ENCODE measurements at regions not wholly inside any gene's neighbourhood (a gene's known extent, or its start where the extent isn't known, plus 50 kb on each side); places are given as distances from the start of the nearest gene placed in this dataset.

DNA sequence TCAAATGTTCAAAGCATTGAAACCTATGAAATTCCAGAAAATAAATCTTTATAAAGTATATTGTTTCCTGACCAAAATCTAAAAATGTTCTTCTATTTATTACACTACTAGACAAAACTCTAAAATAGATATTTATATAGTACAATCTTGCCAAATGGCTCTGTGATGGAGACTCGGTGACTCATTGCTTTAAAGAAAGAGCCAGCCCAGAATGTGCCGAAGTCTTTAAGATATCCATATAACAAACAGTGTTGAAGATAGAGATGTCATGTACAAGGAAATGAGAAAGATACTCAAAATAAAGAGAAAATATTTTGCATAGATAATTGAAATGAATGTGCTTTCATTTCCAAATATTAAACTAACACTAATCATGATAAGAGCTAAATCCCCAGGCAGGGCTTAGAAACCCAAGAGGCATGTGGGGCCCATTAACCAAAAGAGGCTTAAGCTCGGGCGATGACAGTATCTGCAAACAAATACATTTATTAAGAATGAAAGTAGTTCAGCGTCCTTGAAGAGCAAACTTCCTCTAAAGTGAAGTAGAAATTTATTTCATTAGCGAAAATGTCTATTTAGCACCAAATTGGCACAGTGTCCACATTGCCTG lies 102.1 kb upstream of the FAM9B start:
- H3K9me3 ChIP-seq (ENCODE audit: control insufficient read depth, insufficient read depth, low read depth, low read length): no peaks in the 10 kb centered on the region
- H3K36me3 ChIP-seq (ENCODE audit: control insufficient read depth in 2 of 2, insufficient read depth in 1 of 2, low read length in 2 of 2): no peaks in the 10 kb centered on the region
- no peak overlapping the region for H3K27ac ChIP-seq (ENCODE audit: extremely low read depth, low read depth, low read length)
- TF ChIP-seq, protein P1, sequence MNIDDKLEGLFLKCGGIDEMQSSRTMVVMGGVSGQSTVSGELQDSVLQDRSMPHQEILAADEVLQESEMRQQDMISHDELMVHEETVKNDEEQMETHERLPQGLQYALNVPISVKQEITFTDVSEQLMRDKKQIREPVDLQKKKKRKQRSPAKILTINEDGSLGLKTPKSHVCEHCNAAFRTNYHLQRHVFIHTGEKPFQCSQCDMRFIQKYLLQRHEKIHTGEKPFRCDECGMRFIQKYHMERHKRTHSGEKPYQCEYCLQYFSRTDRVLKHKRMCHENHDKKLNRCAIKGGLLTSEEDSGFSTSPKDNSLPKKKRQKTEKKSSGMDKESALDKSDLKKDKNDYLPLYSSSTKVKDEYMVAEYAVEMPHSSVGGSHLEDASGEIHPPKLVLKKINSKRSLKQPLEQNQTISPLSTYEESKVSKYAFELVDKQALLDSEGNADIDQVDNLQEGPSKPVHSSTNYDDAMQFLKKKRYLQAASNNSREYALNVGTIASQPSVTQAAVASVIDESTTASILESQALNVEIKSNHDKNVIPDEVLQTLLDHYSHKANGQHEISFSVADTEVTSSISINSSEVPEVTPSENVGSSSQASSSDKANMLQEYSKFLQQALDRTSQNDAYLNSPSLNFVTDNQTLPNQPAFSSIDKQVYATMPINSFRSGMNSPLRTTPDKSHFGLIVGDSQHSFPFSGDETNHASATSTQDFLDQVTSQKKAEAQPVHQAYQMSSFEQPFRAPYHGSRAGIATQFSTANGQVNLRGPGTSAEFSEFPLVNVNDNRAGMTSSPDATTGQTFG (tag by site-specific recombination; IDR thresholded peaks at IDR 0.05; ENCODE audit: borderline replicate concordance): no peak
- TF ChIP-seq ZNF426 (tag by site-specific recombination; IDR thresholded peaks at IDR 0.05): no peak
- TF ChIP-seq ZNF354C (tag by site-specific recombination; IDR thresholded peaks at IDR 0.05; ENCODE audit: borderline replicate concordance, low read depth): no peak
- no peak for TF ChIP-seq ZNF596 (tag by site-specific recombination; IDR thresholded peaks at IDR 0.05)
- no peak for TF ChIP-seq ZNF560 (tag by site-specific recombination; IDR thresholded peaks at IDR 0.05; ENCODE audit: borderline replicate concordance)
- no peak for TF ChIP-seq OVOL3 (tag by site-specific recombination; IDR thresholded peaks at IDR 0.05)
- no peak for TF ChIP-seq ZNF2 (tag by site-specific recombination; IDR thresholded peaks at IDR 0.05)
- no peak for TF ChIP-seq ZNF571 (tag by site-specific recombination; IDR thresholded peaks at IDR 0.05)
- no peak for TF ChIP-seq ZNF24 (tag by site-specific recombination; IDR thresholded peaks at IDR 0.05)
- TF ChIP-seq ZNF518A (tag by site-specific recombination; conservative IDR thresholded peaks at IDR 0.05; ENCODE audit: low read depth): no peak
- no peak for TF ChIP-seq ZNF121 (tag by site-specific recombination; IDR thresholded peaks at IDR 0.05)
- no peak for TF ChIP-seq ZNF48 (tag by site-specific recombination; IDR thresholded peaks at IDR 0.05)
- TF ChIP-seq SP7 (tag by site-specific recombination; IDR thresholded peaks at IDR 0.05): no peak
- no peak for TF ChIP-seq ZNF843 (tag by site-specific recombination; IDR thresholded peaks at IDR 0.05)
- no peaks in the 10 kb centered on the region for H3K4me1 ChIP-seq (ENCODE audit: control insufficient read depth, insufficient read depth, low read length)
- H3K4me3 ChIP-seq (ENCODE audit: low read depth, low read length): no peak overlapping the region
- ChIA-PET POLR2A (no interaction called here), CTCF (no interaction called here)

- Histone ChIP-seq H3K4me1 (ENCODE audit: control insufficient read depth, insufficient read depth, low read length) (no peaks in the 10 kb centered on the region), H3K4me3 (ENCODE audit: low read depth, low read length) (no peak overlapping the region), H3K36me3 (ENCODE audit: control insufficient read depth in 2 of 2, insufficient read depth in 1 of 2, low read length in 2 of 2) (no peaks in the 10 kb centered on the region), H3K27ac (ENCODE audit: extremely low read depth, low read depth, low read length) (no peak overlapping the region), H3K9me3 (ENCODE audit: control insufficient read depth, insufficient read depth, low read depth, low read length) (no peaks in the 10 kb centered on the region)
- CTCF ChIA-PET: interaction anchor here (0.7 kb wide), 1 partner anchor 107 kb away, joined by 4 read pairs; no protein-coding TSS in a partner anchor
- POLR2A ChIA-PET: no interaction called here
- no peak for TF ChIP-seq ZNF510 (tag by site-specific recombination; IDR thresholded peaks at IDR 0.05; ENCODE audit: insufficient replicate concordance)
- TF ChIP-seq ZNF664 (tag by site-specific recombination; IDR thresholded peaks at IDR 0.05): no peak
These were observed 103.2 kb upstream of the FAM9B start for GRCh38 chrX:9137152-9137551.
